GM12873 (cell line): ENCODE measurements at regions not wholly inside any gene's neighbourhood (a gene's known extent, or its start where the extent isn't known, plus 50 kb on each side); places are given as distances from the start of the nearest gene placed in this dataset.

Experiments used
- TF ChIP-seq, protein P1 (sequence below): IDR thresholded peaks from 2 replicates; pipeline ENCODE4 v1.5.1; 2012; ENCODE audit warnings: low read depth, mild to moderate bottlenecking, moderate library complexity, low read length, control low read depth; ENCODE audit not compliant: insufficient read depth; ENCODE audit errors: missing control alignments

DNA sequence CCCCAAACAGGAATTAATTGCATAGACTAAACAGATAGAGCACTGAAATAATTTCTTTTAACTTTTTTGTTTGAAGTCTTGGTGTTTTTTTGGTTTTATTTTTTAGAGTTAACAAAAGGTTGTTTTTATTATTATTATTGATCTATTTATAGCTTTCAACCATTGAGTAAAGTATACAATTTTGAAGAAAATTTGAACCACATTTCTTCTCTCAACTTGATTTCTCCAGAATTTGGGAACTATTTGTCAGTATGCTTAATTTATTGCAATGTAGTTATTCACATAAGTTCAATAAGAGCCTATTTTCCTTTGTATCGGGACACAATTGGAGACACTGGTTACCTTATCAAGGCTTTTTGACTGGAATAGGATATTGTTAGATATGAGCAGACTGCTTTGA lies 1045.6 kb upstream of the PCDH9 start:
- TF ChIP-seq, protein P1, sequence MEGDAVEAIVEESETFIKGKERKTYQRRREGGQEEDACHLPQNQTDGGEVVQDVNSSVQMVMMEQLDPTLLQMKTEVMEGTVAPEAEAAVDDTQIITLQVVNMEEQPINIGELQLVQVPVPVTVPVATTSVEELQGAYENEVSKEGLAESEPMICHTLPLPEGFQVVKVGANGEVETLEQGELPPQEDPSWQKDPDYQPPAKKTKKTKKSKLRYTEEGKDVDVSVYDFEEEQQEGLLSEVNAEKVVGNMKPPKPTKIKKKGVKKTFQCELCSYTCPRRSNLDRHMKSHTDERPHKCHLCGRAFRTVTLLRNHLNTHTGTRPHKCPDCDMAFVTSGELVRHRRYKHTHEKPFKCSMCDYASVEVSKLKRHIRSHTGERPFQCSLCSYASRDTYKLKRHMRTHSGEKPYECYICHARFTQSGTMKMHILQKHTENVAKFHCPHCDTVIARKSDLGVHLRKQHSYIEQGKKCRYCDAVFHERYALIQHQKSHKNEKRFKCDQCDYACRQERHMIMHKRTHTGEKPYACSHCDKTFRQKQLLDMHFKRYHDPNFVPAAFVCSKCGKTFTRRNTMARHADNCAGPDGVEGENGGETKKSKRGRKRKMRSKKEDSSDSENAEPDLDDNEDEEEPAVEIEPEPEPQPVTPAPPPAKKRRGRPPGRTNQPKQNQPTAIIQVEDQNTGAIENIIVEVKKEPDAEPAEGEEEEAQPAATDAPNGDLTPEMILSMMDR = no peak

DNA sequence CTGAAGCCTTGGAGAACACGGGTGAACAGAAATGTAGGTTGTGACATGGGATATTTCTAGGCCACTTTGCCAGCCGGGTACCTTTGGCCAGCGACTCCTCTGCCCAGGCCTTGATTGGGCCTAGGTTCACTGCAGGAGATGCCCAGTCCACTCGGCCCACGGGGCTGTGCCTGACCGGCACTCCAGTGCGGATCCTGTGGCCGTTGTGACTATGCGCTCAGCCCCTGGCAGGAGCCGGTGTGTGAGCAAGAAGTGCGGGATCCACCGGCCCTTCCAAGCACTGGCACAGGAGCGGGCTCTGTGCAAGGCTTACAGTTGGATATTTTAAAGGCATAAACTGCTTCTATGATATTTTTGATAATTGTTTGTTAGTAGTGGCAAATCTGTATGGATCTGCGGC lies 1042.5 kb upstream of the PCDH9 start:
- TF ChIP-seq, protein P1 = no peak

DNA sequence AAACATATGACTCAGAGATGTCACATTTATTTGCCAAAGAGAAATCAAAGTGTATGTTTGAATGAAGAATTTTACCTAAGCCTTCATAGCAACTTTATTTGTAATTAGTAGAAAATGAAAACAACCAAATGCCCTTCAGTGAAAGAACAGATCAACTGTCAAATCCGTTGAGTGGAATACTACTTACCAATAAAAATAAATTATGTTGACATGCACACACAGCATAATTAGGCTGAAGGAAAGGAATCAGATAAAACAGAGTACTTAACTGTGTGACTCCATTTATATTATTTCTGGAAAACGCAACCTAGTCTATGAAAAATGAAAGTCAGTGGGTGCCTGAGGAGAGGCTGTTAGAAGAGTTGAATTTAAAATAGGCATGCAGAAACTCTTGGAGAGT lies 1034.6 kb upstream of the PCDH9 start:
- TF ChIP-seq, protein P1 = no peak

DNA sequence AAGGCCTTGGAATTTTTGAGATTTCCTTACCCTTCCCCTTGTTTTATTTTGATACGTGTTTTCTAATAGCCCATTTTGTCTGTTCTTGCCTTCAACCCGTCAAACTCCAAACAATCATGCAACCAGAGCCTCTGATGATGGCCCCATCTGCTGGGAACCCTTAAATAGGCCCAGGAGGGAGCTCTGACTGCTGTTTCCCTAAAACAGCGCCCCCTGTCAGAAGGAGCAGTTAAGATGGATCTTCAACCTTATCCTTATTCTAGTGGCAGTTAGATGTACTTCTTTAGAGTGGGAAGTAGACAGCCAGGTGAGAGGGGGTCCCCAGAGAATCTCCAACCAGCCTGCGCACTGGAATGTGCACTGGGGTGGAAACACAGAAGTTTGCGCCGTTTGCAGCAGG lies 1031.0 kb upstream of the PCDH9 start:
- TF ChIP-seq, protein P1 = no peak

DNA sequence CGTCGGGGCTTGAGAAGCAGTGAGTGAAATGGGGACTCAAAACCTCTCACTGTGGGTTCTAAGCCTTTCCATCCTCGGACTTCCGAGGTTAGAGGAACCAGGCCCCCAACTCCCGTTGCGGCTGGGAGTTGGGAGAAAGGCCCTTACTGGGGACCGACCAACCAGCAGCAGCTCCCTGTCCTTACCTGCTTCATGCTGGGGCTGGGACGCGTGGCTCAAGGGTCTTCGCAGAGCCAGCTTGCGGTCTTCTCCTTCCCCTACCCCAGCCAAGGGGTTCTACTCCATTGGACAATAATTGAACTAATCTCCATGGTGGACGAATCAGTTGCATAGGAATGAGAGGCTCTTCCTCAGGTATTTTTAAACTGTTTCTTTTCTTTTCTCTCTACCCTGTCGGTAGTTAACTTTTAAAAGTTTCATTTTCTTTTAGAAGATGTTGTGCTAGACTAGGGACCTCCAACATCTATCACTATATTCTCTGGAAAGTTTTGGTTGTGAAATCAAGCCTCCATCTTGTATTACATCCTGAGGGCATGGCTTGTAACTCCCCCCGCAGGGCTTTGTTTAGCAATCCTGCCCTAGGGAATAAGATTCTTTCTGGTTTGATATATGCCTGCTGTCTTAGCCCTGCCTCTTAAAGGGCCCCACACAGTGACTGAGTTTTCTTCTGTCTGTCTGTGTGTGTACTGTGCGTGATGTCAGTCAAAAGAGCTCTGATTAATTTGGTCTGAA lies 1027.1 kb upstream of the PCDH9 start:
- TF ChIP-seq, protein P1 = no peak

DNA sequence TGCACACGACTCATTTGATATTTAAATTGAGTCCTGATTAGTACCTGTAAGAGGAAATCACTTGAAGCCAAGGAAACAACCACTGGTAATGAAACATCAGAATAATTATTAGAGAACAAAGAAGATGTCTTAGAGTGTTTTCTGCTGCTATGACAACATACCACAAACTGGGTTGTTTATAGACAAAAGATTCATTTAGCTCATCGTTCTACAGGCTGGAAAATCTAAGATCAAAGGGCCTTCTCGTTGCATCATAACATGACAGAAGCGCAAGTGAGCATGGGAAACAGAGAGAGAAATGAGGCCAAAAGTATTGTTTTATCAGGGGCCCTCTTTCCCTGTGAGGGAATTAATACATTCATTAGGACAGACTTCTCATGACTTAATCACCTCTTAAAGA lies 1024.0 kb upstream of the PCDH9 start:
- TF ChIP-seq, protein P1 = no peak

DNA sequence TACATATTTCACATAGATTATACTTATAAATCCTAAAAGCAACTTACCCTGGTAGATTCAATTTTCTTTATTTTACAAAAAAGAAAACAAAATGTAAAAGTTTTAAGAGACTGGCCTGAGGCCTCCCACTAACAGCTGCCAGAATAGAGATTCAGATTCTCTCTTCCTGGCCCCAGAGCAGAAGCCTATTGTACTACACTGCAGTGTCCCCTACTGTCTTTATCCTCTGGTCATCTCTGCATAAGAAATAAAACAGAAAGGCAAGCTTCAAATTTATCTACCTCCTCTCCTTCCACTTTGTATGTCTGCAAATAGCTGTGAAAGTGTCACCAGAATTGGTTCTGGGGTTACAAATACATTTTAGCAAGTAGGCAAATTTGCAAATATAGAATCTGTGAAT lies 1004.1 kb upstream of the PCDH9 start:
- TF ChIP-seq, protein P1 = no peak
